Effector memory CD8-positive, alpha-beta T cell (primary cell): ENCODE measurements at regions not wholly inside any gene's neighbourhood (a gene's known extent, or its start where the extent isn't known, plus 50 kb on each side); places are given as distances from the start of the nearest gene placed in this dataset.

ENCODE experiments used
- ATAC-seq: fragments of 150-1000 bp; cut with Tn5 transposase; replicated peaks from 2 replicates; pipeline ENCODE4 v1.10.0; 2021; ENCODE audit warnings: mild to moderate bottlenecking, moderate library complexity
- DNase-seq, 3 experiments: peaks; one replicate each; pipeline ENCODE4 v3.0.0; 2021
- H3K27ac Mint-ChIP-seq, 2 donors: one replicate each; pipeline ENCODE4 v1.8.0; 2022; ENCODE audit warnings: mild to moderate bottlenecking in 2 of 2, mixed read lengths in 2 of 2, moderate library complexity in 2 of 2
- H3K27me3 Mint-ChIP-seq, 2 donors: one replicate each; pipeline ENCODE4 v1.8.0; 2022; ENCODE audit warnings: mixed read lengths in 2 of 2
- H3K36me3 Mint-ChIP-seq: one replicate; pipeline ENCODE4 v1.8.0; 2022; ENCODE audit warnings: mild to moderate bottlenecking, moderate library complexity, mixed read lengths; ENCODE audit not compliant: insufficient read depth
- H3K4me1 Mint-ChIP-seq, 2 donors: one replicate each; pipeline ENCODE4 v1.8.0; 2022; ENCODE audit warnings: low read depth in 2 of 2, mixed read lengths in 2 of 2
- H3K4me3 Mint-ChIP-seq, 2 donors: one replicate each; pipeline ENCODE4 v1.8.0; 2022; ENCODE audit warnings: mild to moderate bottlenecking in 2 of 2, mixed read lengths in 2 of 2, moderate library complexity in 2 of 2
- H3K9me3 Mint-ChIP-seq, 2 donors: one replicate each; pipeline ENCODE4 v1.8.0; 2022; ENCODE audit warnings: mixed read lengths in 2 of 2

DNA sequence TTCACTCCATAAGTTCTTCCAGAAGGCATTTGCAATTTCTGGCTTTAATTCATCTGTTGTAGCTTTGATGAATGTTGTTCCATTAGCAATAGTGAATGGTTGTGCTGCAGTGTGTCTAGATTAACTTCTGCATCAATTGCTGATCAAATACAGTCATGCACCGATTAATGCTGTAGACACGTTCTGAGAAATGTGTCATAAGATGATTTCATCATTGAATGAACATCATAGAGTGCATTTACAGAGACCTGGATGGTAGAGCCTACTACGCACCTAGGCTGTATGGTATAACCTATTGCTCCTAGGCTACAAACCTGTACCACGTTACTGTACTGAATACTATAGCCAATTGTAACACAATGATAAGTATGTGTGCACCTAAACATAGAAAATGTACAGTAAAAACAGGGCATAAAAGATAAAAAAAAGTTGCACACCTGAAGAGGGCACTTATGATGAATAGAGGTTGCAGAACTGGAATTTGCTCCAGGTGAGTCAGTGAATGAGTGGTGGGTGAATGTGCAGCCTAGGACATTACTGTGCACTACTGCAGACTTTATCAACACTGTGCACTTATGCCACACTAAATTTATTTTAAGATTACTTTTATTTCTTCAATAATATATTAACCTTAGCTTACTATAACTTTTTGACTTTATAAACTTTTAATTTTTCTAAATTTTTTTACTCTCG is 170.7 kb downstream of the HERPUD2 start:
- no peak for ATAC-seq
- Mint-ChIP-seq H3K36me3 (no peaks in the 10 kb centered on the region), H3K4me1 (peaks cover 0 to 5% of the 10 kb centered on the region in 2 donors), H3K27ac (no peak overlapping the region), H3K9me3 (no peaks in the 10 kb centered on the region), H3K4me3 (no peak overlapping the region), H3K27me3 (peaks cover 35 to 60% of the 10 kb centered on the region in 2 donors)
- DNase-seq = no peak

GRCh38 chr7:35523292-35523691 is 171.6 kb downstream of the HERPUD2 start:
- Mint-ChIP-seq H3K36me3 (no peaks in the 10 kb centered on the region), H3K27me3 (peaks cover 32 to 53% of the 10 kb centered on the region in 2 donors), H3K4me3 (no peak overlapping the region), H3K9me3 (no peaks in the 10 kb centered on the region), H3K27ac (no peak overlapping the region), H3K4me1 (peaks cover 0 to 5% of the 10 kb centered on the region in 2 donors)
- no peak for DNase-seq
- ATAC-seq = no peak

GRCh38 chr7:35522697-35523096 is 172.2 kb downstream of the HERPUD2 start:
- ATAC-seq = no peak
- peaks cover 0 to 5% of the 10 kb centered on the region in 2 donors for H3K4me1 Mint-ChIP-seq

DNA sequence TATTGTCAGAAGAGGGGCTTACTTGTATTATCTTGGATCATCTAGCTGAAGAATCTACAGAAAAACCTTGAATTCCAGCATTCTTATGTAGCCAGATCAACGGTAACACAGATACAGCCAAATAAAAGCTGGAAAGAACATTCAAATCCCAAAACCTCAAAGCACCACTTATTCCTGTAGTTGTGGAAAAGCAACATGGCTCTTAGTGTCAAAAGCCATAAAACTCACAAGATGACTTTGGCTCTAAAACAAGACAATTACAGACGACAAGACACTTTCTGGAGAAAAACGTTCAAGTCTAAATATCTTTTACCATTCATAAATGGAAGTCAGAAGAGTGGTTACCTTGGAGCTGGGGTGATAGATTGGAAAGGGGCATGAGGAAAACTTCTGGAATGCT is 173.0 kb downstream of the HERPUD2 start:
- Mint-ChIP-seq H3K4me3 (no peak overlapping the region), H3K9me3 (no peaks in the 10 kb centered on the region), H3K27me3 (peaks cover 26 to 46% of the 10 kb centered on the region in 2 donors), H3K27ac (no peak overlapping the region), H3K36me3 (no peaks in the 10 kb centered on the region), H3K4me1 (peaks cover 0 to 5% of the 10 kb centered on the region in 2 donors)
- no peak for ATAC-seq
- no peak for DNase-seq

More at GRCh38 chr7:35522697-35523096, 172.2 kb downstream of the HERPUD2 start:
- no peak for DNase-seq
- no peak overlapping the region for H3K27ac Mint-ChIP-seq
- H3K9me3 Mint-ChIP-seq = no peaks in the 10 kb centered on the region
- H3K27me3 Mint-ChIP-seq = peaks cover 30 to 53% of the 10 kb centered on the region in 2 donors
- no peaks in the 10 kb centered on the region for H3K36me3 Mint-ChIP-seq
- no peak overlapping the region for H3K4me3 Mint-ChIP-seq

DNA sequence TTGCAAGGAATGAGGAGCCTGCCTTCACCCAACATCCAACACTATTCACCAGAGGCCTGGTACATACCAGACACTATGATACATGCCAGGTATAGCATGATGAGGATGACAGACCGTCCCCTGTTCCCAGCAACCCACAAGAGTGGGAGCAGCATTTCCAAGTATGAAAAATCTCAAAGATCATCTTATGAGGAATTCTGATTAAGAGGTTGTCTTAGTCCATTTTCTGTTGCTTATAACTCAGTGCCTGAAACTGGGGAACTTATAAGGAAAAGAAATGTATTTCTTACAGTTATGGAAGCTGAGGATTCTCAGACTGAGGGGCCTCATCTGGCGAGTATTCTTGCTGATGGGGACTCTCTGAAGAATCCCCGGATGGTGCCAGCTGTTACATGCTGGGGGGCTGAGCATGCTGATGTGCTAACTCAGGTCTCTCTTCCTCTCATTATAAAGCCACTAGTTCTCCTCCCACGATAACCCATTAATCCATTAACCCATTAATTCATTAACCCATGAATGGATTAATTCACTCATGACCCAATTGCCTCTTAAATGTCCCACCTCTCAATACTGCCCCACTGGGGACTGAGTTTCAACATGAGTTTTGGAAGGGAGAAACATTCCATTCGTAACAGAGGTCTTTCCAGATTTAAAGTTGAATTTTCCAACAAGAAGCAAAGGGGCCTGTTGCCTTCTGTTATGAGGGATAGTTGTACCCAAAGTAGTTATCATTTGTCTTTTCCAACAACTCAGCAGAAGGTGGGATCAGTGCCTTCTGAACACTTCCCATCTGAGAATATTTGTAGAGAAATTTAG is 173.9 kb downstream of the HERPUD2 start:
- DNase-seq (no peak), ATAC-seq (no peak)
- Mint-ChIP-seq H3K9me3 (no peaks in the 10 kb centered on the region), H3K27ac (no peak overlapping the region), H3K4me3 (no peak overlapping the region), H3K36me3 (no peaks in the 10 kb centered on the region), H3K4me1 (peaks cover 0 to 5% of the 10 kb centered on the region in 2 donors), H3K27me3 (peaks cover 18 to 36% of the 10 kb centered on the region in 2 donors)

- DNase-seq (peak; percentile 47 to 56 (median 52)), ATAC-seq (peak; percentile 72)
- H3K36me3 Mint-ChIP-seq = no peaks in the 10 kb centered on the region
- no peaks in the 10 kb centered on the region for H3K9me3 Mint-ChIP-seq
- H3K27me3 Mint-ChIP-seq = peaks cover 18 to 36% of the 10 kb centered on the region in 2 donors
- no peak overlapping the region for H3K4me3 Mint-ChIP-seq
- peaks cover 0 to 5% of the 10 kb centered on the region in 2 donors for H3K4me1 Mint-ChIP-seq
- H3K27ac Mint-ChIP-seq = peak overlapping the region in 1 of 2 donors; percentile 8
These were observed 174.7 kb downstream of the HERPUD2 start for GRCh38 chr7:35519971-35520809.

- Mint-ChIP-seq H3K9me3 (no peaks in the 10 kb centered on the region), H3K27ac (no peak overlapping the region), H3K27me3 (peaks cover 13 to 29% of the 10 kb centered on the region in 2 donors), H3K4me1 (peaks cover 0 to 5% of the 10 kb centered on the region in 2 donors), H3K4me3 (no peak overlapping the region), H3K36me3 (no peaks in the 10 kb centered on the region)
- DNase-seq (no peak), ATAC-seq (no peak)
These were observed 176.2 kb downstream of the HERPUD2 start for GRCh38 chr7:35518767-35519166.

DNA sequence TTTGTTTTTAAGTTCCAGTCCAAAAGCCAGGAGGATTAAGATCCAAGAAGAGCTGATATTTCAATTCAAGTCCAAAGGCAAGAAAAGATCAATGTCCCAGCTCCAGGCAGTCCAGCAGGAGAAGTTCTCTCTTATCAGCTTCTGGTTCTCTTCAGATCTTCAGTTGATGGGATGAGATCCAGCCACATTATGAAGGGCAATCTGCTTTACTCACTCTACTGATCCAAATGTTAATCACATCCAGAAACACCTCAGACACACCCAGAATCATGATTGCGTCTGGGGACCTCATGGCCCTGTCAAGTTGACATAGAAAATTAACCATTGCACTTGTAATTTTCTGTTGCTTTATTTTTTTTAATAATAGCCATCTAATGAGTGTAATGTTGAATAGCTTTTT is 178.4 kb downstream of the HERPUD2 start:
- DNase-seq (no peak), ATAC-seq (no peak)
- Mint-ChIP-seq H3K4me1 (peaks cover 0 to 5% of the 10 kb centered on the region in 2 donors), H3K27ac (no peak overlapping the region), H3K4me3 (no peak overlapping the region), H3K9me3 (no peaks in the 10 kb centered on the region), H3K36me3 (no peaks in the 10 kb centered on the region), H3K27me3 (peaks cover 6 to 25% of the 10 kb centered on the region in 2 donors)

- no peaks in the 10 kb centered on the region for H3K4me1 Mint-ChIP-seq
- H3K27me3 Mint-ChIP-seq = peaks cover 18 to 32% of the 10 kb centered on the region in 2 donors
- H3K36me3 Mint-ChIP-seq = no peaks in the 10 kb centered on the region
- ATAC-seq (no peak), DNase-seq (no peak)
- H3K4me3 Mint-ChIP-seq = no peak overlapping the region
- H3K27ac Mint-ChIP-seq = no peak overlapping the region
- H3K9me3 Mint-ChIP-seq = no peaks in the 10 kb centered on the region
These were observed 181.1 kb downstream of the HERPUD2 start for GRCh38 chr7:35513828-35514227.

DNA sequence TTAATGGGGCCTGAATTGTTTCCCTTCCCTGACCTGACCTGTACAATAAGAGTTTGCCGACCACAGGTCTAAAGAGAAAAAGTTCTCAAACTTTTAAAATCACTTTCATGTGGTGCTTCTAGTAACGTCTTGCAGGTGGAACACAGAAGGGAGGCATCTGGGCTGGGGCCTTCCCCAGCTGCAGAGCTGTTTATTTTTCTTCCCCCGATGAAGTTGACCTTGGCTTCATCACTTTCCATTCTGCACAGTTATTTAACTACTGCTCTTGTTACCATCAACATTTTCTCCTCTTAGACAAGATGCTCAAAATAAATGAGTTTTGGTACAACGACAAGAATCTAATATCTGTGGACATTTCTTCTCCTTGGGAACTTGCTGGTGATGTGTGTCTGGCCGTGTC is 181.7 kb downstream of the HERPUD2 start:
- Mint-ChIP-seq H3K9me3 (no peaks in the 10 kb centered on the region), H3K27me3 (peaks cover 14 to 28% of the 10 kb centered on the region in 2 donors), H3K36me3 (no peaks in the 10 kb centered on the region), H3K4me3 (no peak overlapping the region), H3K27ac (no peak overlapping the region), H3K4me1 (no peaks in the 10 kb centered on the region)
- no peak for DNase-seq
- no peak for ATAC-seq

DNA sequence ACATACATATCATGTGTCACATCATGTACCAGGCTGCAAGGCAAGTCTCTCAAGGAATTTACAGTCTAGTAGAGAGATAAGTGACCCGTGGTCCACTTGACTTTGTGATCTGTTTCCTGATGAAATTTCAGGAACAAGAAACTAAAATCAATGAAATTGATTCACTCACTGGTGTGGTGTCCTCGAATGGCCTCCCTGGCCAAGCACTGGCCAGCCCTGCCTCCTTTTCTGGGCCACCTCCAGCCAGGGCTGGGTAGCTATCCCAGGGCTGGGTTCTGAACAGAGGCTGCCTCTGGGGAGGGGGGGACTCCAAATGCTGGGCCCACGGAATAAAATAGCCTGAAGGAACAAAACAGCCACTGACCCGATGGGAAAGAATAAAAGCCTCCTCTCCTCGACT is 182.2 kb downstream of the HERPUD2 start:
- no peaks in the 10 kb centered on the region for H3K36me3 Mint-ChIP-seq
- no peak for ATAC-seq

DNA sequence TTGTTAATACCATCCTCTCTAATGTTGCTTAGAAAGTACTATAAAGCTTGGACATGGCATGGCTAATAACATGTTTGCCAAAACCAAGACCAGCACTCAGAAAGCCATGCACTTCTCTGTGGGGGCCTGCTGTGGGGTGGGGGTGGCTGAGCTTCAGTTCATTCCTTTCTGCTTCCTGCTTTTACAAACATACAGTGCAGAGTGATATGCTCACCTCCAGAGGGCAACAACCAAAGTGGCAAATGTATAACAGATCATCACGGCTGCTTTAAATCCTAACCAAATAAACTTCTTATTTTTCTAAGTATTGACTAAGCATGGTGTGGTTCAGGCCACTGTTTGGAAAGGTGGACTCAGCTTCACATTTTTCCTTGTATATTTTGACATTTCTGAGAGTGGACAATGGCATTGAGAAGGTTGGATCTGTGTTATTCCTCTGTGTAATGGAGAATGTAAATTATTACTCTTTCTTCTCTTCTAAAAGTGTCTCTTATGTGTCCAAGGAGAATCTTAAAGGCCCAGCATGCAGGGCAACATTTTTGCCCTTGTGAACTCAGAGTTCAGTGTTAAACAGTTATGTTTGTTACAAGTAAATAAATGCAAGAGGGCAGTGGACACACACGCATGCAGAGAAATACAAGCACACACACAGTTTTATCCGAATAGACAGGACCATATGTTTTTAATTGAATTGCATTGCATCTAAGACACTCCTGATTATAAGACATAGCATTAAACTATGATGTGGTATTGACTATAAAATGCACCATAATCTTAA is 186.1 kb downstream of the HERPUD2 start:
- H3K27ac Mint-ChIP-seq = no peak overlapping the region
- H3K36me3 Mint-ChIP-seq = no peaks in the 10 kb centered on the region
- H3K4me1 Mint-ChIP-seq = no peaks in the 10 kb centered on the region
- no peaks in the 10 kb centered on the region for H3K9me3 Mint-ChIP-seq
- peaks cover 26 to 48% of the 10 kb centered on the region in 2 donors for H3K27me3 Mint-ChIP-seq
- DNase-seq = no peak
- H3K4me3 Mint-ChIP-seq = no peak overlapping the region
- ATAC-seq = no peak

More for the DNA sequence above, 182.2 kb downstream of the HERPUD2 start:
- Mint-ChIP-seq H3K9me3 (no peaks in the 10 kb centered on the region), H3K4me3 (no peak overlapping the region), H3K4me1 (no peaks in the 10 kb centered on the region), H3K27me3 (peaks cover 12 to 23% of the 10 kb centered on the region in 2 donors), H3K27ac (no peak overlapping the region)
- DNase-seq = no peak

- Mint-ChIP-seq H3K27ac (no peak overlapping the region), H3K27me3 (peaks cover 18 to 38% of the 10 kb centered on the region in 2 donors)
- ATAC-seq = no peak
These were observed 189.9 kb downstream of the HERPUD2 start for GRCh38 chr7:35505066-35505465.

More at GRCh38 chr7:35505066-35505465, 189.9 kb downstream of the HERPUD2 start:
- no peak overlapping the region for H3K4me3 Mint-ChIP-seq
- H3K4me1 Mint-ChIP-seq = no peaks in the 10 kb centered on the region
- no peaks in the 10 kb centered on the region for H3K36me3 Mint-ChIP-seq
- no peaks in the 10 kb centered on the region for H3K9me3 Mint-ChIP-seq
- DNase-seq = no peak
